DMS53 treated with DMSO at 0.1 percent for 48 hours (cell line): ENCODE measurements at regions not wholly inside any gene's neighbourhood (a gene's known extent, or its start where the extent isn't known, plus 50 kb on each side); places are given as distances from the start of the nearest gene placed in this dataset.
"Not testable (repeated sequence)": the region's sequence is repeated elsewhere in the genome, so short reads cannot be mapped to it uniquely, and the experiment has no call there.

Source experiments
- DNase-seq: peaks from one replicate; lab custom pipeline; 2025; ENCODE audit not compliant: unreplicated experiment; lab: John Stamatoyannopoulos, UW

GRCh38 chr2:208921358-208921757, 502.5 kb upstream of the MAP2 start:
- DNase-seq = not testable (repeated sequence)

DNA sequence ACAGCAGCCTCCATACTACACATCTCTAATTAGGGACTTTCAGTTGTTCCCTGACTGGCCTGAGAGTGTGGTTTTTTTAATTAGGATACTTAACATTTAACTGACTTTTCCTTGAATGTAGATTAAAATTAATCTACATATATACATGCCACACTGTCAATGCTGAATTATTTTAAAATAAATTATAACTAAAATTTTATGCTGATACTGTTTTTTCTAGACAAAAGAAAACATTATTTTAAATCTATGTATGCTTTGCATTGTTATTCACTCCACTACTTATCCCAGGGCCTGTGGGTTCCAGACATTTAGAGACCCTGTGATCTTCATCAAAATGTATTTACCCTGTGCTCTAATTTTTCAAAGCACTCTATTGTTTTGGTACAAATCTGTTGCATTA, 496.0 kb upstream of the MAP2 start:
- DNase-seq = no peak

DNA sequence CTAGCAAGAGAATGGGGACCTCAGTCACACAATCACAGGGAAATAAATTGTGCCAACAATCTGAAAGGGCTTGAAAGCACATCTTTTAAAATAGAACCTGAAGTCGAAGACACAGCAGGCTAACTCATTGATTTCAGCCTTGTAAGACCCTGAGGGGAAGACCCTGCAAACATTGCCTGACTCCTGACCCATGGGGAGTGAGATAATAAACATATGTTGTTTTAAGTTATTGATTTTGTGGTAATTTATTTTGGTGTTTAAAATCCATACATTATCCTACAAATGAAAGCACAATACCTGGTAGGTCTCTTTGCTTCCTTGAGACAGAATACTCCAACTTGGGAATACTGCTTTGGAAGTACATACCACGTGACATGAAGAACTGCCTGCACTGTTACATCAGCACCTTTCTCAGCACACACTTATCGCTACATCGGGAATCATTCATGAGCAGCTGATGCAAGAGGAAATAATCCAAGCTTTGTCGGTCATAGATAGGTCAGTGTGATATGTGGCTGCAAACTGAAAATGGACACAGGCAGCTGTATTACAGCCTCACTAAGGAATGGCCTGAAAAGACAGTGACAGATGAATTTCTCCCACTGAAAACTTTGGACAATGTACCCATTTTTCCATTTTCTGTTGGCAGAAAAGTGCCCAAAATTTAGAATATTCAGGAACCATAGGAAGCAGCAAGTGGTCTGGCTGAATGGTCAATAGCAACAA, 494.5 kb upstream of the MAP2 start:
- DNase-seq = no peak

GRCh38 chr2:208929894-208930427, 493.9 kb upstream of the MAP2 start:
- DNase-seq = no peak

DNA sequence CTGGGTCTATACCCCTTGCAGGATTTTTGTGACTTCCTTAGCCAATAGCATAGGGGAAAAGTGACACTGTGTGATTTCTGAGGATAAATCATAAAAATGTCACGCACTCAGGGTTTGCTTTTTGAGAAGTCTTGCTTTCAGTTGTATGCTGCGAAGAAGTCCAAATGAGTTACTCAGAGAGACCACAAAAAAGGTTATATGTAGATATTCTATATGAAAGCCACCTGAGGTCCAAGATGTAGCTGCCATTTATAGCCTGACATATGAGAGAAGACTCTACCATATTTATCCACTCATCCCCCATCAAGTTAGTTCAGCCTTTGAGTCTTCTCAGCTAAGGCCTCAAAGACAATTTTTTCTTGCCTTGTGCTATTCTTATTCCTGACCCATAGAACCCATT, 488.3 kb upstream of the MAP2 start:
- DNase-seq = no peak

DNA sequence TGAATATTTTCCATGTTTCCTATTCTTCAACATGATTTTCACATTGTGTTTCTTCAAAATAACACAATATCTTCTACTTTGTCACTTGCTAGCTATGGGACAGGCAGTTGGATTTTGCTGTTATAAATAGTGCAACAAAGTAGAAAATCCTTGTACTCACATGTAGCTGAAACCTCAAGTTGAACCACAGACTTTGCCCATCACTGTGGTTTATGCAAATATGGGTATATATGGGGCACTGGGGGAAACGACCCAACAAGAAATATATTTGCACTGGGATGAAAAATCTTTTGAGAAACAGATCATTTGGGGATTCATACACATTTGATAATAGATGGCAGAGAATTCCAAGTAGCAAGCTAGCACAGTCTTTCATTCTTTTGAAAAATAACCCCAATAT, 486.3 kb upstream of the MAP2 start:
- no peak for DNase-seq

DNA sequence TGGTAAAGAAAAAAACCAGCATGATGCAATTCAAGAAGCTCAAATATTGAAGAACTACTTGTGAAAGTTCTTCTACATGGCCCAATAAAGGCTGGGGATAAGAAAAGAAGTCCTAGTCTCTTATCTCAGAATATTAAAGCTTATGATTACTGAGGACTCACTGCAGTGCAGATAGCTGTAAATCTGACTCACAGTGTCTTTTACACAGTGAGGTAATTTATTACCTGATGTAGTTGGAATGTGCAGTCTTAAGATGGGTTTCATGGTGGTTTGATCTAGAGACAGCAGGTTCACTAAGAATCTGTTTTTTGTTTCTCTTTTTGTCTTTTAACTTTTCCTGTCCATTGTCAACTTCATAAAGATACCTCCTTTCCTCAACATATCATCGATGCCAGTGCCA, 484.0 kb upstream of the MAP2 start:
- no peak for DNase-seq

DNA sequence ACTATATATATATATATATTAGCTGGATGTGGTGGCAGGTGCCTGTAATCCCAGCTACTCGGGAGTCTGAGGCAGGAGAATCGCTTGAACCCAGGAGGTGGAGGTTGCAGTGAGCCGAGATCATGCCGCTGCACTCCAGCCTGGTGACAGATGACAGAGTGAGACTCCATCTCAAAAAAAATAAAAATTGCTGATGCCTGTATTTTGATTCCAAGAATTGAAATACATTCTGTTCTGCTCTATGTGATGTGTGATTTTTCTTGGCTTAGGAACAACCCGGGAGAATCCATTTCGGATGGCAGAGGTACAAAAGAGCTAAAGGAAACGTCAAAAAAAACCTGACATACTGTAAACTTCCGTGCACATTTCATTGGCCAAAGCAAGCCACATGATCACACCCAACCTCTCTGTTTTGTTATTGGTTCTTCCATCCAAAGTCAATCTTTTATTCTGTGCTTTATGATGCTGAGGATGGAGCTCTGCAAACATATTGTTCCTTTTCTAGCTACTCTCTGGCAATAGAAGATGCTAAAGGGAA, 478.1 kb upstream of the MAP2 start:
- no peak for DNase-seq

GRCh38 chr2:208948073-208948472, 475.8 kb upstream of the MAP2 start:
- no peak for DNase-seq

DNA sequence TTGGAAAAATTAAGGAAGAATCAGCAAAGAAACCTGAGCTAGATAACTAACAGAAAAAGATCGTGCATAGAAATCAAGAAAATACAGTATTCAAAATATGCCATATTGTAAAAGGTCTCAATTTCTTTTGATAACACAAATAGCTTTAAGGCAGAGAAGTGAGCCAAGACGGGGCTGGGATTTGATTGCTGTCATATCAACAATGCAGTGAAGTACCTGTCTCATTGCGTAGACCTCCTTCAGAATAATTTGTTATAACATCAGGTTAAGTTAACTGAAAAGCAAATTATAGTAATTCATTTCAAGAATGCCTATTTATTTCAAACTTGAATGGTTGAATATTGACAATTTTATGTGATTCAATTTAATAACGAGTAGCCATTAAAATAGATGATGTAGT, 453.8 kb upstream of the MAP2 start:
- no peak for DNase-seq

DNA sequence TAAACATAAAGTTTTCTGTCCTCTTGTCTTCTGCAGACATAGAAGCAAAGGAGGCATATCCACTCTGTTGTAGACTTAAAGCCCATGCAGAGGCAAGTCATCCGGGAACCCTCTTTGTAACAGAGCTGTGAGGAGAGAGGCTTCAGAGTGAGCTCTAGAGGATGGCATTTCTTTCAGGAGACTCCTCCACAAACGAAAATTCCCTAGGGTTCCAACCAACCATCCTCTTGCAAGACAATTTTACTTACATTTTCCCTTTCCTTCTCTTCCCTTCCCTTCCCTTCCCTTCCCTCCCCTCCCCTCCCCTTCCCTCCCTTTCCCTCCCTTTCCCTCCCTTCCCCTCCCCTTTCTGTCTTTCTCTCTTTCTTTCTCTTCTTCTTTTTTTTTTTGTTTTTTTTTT, 446.3 kb upstream of the MAP2 start:
- no peak for DNase-seq

DNA sequence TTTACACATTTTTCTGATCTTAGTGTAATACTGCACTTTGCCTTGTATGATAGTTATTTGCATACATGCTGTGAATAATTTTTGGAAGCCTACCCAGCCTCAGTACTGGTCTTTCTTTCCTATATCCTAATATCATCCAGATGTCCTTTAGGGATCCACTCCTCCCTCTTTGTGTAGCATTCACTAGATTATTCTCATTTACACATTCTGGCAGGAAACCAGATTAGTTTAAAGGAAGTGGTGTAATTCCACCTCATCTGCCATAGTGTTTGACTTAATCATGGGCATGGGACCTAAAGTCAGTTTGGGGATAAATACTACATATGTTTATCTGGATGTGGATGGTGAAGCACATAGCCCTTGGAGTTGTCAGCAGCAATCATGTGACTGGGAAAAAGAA, 444.9 kb upstream of the MAP2 start:
- no peak for DNase-seq

GRCh38 chr2:208980321-208980720, 443.5 kb upstream of the MAP2 start:
- no peak for DNase-seq

- DNase-seq = no peak
Measured at GRCh38 chr2:208982831-208983230, 441.0 kb upstream of the MAP2 start.

DNA sequence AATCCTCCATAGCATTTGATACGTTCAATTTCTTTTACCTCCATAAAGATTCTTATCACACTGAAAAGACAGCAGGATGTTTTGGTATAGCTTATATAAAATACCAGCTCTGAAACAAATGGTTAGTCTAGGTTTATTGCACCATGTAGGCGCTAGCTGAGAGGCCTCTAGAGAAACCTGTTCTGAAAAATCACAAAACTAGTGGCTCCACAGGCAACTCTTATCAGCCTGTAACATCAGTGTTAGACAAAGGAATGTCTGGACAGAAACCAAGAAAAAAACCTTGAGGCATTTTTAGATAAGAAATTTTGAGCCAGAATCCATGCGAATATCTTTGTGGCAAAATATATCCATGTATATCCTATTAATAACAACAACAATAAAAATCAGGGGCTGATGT, 440.4 kb upstream of the MAP2 start:
- DNase-seq = no peak

GRCh38 chr2:208984376-208985090, 439.3 kb upstream of the MAP2 start:
- no peak for DNase-seq

DNA sequence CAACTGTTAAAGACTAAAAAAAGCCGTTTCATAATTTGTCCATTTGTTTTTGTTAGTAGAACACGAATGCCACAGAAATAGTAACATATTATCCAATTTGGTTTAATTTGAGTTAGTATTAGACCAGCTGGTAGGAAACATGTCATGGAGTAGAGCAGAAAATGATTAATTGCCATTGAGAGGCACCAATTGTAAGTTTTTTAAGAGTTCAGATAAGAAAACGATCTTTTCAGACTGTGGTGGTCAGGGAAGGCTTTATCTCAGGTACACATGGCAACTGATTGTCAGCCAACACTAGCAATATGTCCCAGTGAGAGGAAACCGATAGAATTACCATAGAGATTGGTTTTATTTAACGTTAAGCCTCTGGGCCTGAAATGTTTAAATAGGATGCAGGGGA, 438.2 kb upstream of the MAP2 start:
- no peak for DNase-seq

DNA sequence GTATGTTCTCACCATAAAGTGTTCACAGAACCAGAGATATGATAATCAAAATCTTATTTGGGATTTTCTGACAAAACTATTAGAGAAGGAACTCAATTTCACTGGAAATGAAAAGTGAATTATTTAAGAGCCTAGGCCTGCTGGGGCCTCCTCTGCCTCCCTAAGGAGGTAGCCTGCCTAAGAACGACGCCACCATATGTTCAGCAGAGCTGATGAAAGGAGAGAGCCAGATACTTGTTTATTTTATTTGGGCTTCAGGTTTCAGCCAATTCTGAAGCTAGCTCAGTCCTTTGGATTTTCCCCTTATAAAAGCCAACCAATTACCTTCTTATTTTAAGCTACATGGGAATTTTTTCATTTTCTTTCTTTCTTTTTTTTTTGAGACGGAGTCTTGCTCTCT, 433.1 kb upstream of the MAP2 start:
- DNase-seq = no peak

DNA sequence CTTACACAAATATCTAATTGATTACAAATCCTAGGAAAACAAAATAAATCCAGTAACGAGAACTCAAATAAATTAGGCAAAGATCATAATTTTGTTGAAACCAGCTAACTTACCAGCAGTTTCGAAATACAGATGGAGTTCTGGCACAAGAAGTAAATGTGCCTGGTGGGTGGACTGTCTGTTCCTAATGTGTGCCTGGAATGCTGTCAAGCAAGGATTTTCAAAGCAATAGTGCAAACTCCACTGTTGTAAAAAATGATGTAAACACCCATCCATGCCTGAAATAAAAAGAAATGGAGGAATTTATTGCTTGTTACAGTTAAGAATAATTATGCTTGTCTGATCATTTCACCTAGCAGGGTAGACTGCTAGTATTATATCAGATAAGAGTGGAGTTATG, 423.9 kb upstream of the MAP2 start:
- no peak for DNase-seq

GRCh38 chr2:209002054-209002453, 421.8 kb upstream of the MAP2 start:
- no peak for DNase-seq

DNA sequence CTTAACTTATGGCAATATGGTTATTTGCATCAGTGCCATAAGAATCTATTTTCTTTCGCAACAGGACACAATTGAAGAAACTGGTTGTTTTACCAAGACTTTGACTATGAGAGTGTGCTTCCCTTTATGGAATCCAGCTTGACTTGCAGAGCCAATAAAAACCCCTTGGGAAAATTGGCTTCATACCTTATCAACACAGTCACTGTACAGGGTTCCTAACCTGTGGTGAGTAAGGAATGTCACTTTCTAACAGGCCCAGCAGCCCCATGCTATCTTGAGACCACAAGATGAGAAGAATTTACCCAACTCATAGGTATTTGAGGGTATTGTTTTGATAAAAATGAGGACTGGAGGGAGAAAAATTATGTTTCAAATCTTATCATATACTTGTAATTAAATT, 418.5 kb upstream of the MAP2 start:
- DNase-seq = no peak

- no peak for DNase-seq
Measured at GRCh38 chr2:209008636-209009287, 415.1 kb upstream of the MAP2 start.
